ENCODE measurements at regions not wholly inside any gene's neighbourhood (a gene's known extent, or its start where the extent isn't known, plus 50 kb on each side); places are given as distances from the start of the nearest gene placed in this dataset.

- no peaks in the 10 kb centered on the region for H3K27me3 ChIP-seq (replicated peaks; ENCODE audit: insufficient read depth, low read depth, low read length, poor library complexity)
- no peaks in the 10 kb centered on the region for H3K4me1 ChIP-seq (ENCODE audit: insufficient read depth, low read length, poor library complexity, severe bottlenecking)
- ChIA-PET POLR2A (ENCODE audit: low non-redundant PET) (no interaction called here), CTCF (no interaction called here)
- no TSS peak for BruUV-seq (replicated peaks)
- H3K4me3 ChIP-seq (ENCODE audit: low read depth, low read length, poor library complexity, severe bottlenecking), result no peak overlapping the region
- intact Hi-C loops (cut with micrococcal nuclease; ENCODE audit: unreplicated experiment), result no loop called here
- H3K9me3 ChIP-seq (ENCODE audit: low read depth, low read length, poor library complexity, severe bottlenecking), result no peaks in the 10 kb centered on the region
- TF ChIP-seq CTCF (conservative IDR thresholded peaks at IDR 0.05; ENCODE audit: low read depth, low read length), result no peak
- no peak for TF ChIP-seq EZH2 (IDR thresholded peaks at IDR 0.05; ENCODE audit: borderline replicate concordance, low read depth, low read length, poor library complexity, severe bottlenecking)
- DNase-seq (ENCODE audit: low spot score), result no peak
- H3K36me3 ChIP-seq (ENCODE audit: insufficient read depth, low read length, poor library complexity, severe bottlenecking), result no peaks in the 10 kb centered on the region
- H3K27ac ChIP-seq (ENCODE audit: low read depth, low read length, poor library complexity, severe bottlenecking), result no peak overlapping the region
These were observed 1058.5 kb downstream of the CBLN2 start for GRCh38 chr18:71485611-71486010.

GRCh38 chr18:71471963-71472725 is 1072.0 kb downstream of the CBLN2 start:
- no peak overlapping the region for H3K27ac ChIP-seq (ENCODE audit: low read depth, low read length, poor library complexity, severe bottlenecking)
- H3K27me3 ChIP-seq (replicated peaks; ENCODE audit: insufficient read depth, low read depth, low read length, poor library complexity), result no peaks in the 10 kb centered on the region
- H3K4me3 ChIP-seq (ENCODE audit: low read depth, low read length, poor library complexity, severe bottlenecking), result no peak overlapping the region
- H3K4me1 ChIP-seq (ENCODE audit: insufficient read depth, low read length, poor library complexity, severe bottlenecking), result no peaks in the 10 kb centered on the region
- H3K9me3 ChIP-seq (ENCODE audit: low read depth, low read length, poor library complexity, severe bottlenecking), result no peaks in the 10 kb centered on the region
- POLR2A ChIA-PET (ENCODE audit: low non-redundant PET), result no interaction called here
- no peaks in the 10 kb centered on the region for H3K36me3 ChIP-seq (ENCODE audit: insufficient read depth, low read length, poor library complexity, severe bottlenecking)
- intact Hi-C loops (cut with micrococcal nuclease; ENCODE audit: unreplicated experiment), result no loop called here
- CTCF ChIA-PET, result no interaction called here
- no peak for TF ChIP-seq EZH2 (IDR thresholded peaks at IDR 0.05; ENCODE audit: borderline replicate concordance, low read depth, low read length, poor library complexity, severe bottlenecking)
- no peak for TF ChIP-seq CTCF (conservative IDR thresholded peaks at IDR 0.05; ENCODE audit: low read depth, low read length)
- BruUV-seq (replicated peaks), result no TSS peak
- no peak for DNase-seq (ENCODE audit: low spot score)

- H3K4me3 ChIP-seq (ENCODE audit: low read depth, low read length, poor library complexity, severe bottlenecking), result no peak overlapping the region
- no peak overlapping the region for H3K27ac ChIP-seq (ENCODE audit: low read depth, low read length, poor library complexity, severe bottlenecking)
- CTCF ChIA-PET, result no interaction called here
- H3K36me3 ChIP-seq (ENCODE audit: insufficient read depth, low read length, poor library complexity, severe bottlenecking), result no peaks in the 10 kb centered on the region
- no peaks in the 10 kb centered on the region for H3K27me3 ChIP-seq (replicated peaks; ENCODE audit: insufficient read depth, low read depth, low read length, poor library complexity)
- H3K9me3 ChIP-seq (ENCODE audit: low read depth, low read length, poor library complexity, severe bottlenecking), result no peaks in the 10 kb centered on the region
- BruUV-seq (replicated peaks), result no TSS peak
- H3K4me1 ChIP-seq (ENCODE audit: insufficient read depth, low read length, poor library complexity, severe bottlenecking), result no peaks in the 10 kb centered on the region
- DNase-seq (ENCODE audit: low spot score), result no peak
- TF ChIP-seq CTCF (conservative IDR thresholded peaks at IDR 0.05; ENCODE audit: low read depth, low read length), result no peak
- no peak for TF ChIP-seq EZH2 (IDR thresholded peaks at IDR 0.05; ENCODE audit: borderline replicate concordance, low read depth, low read length, poor library complexity, severe bottlenecking)
- intact Hi-C loops (cut with micrococcal nuclease; ENCODE audit: unreplicated experiment), result no loop called here
- POLR2A ChIA-PET (ENCODE audit: low non-redundant PET), result no interaction called here
These were observed 1087.9 kb downstream of the CBLN2 start for GRCh38 chr18:71456206-71456605.

Measured in A673 (cell line).